K562 (cell line): ENCODE measurements at regions not wholly inside any gene's neighbourhood (a gene's known extent, or its start where the extent isn't known, plus 50 kb on each side); places are given as distances from the start of the nearest gene placed in this dataset.

Experiments
- ATF3 ChIP-seq, 2 experiments: fragments of 450-650 bp in 1 of 2; sonication (generic) in 1 of 2; formaldehyde crosslinking in 1 of 2; IDR thresholded peaks in 1 of 2; conservative IDR thresholded peaks in 1 of 2; 2 replicates each; pipeline versions ENCODE4 v1.6.1 to v1.8.1; 2016 to 2023; ENCODE audit warnings: mild to moderate bottlenecking in 2 of 2, moderate library complexity in 2 of 2, inconsistent platforms in 1 of 2, missing genetic modification reagents in 1 of 2
- ATF7 ChIP-seq: fragments of 450-650 bp; IDR thresholded peaks from 2 replicates; pipeline ENCODE4 v1.7.1; 2014; ENCODE audit warnings: mild to moderate bottlenecking, moderate library complexity
- BHLHE40 ChIP-seq: IDR thresholded peaks from 2 replicates; pipeline ENCODE4 v1.6.1; 2011; ENCODE audit warnings: low read length, improper control_type of control experiment
- CEBPB ChIP-seq: fragments of 450-650 bp; IDR thresholded peaks from 2 replicates; pipeline ENCODE4 v1.6.1; 2016; ENCODE audit warnings: missing genetic modification characterization, missing compliant biosample characterization
- FOXK2 ChIP-seq, 2 experiments: fragments of 450-650 bp; IDR thresholded peaks in 1 of 2; conservative IDR thresholded peaks in 1 of 2; 2 replicates each; pipeline ENCODE4 v1.6.1; 2016; ENCODE audit warnings: low read depth in 2 of 2, mild to moderate bottlenecking in 1 of 2
- JUN ChIP-seq, 2 experiments: sonication (generic) in 1 of 2; formaldehyde crosslinking in 1 of 2; IDR thresholded peaks; 2 replicates each; pipeline versions ENCODE4 v1.6.1 to v1.8.0; 2012 to 2022; ENCODE audit warnings: borderline replicate concordance in 2 of 2, mild to moderate bottlenecking in 2 of 2, improper control_type of control experiment in 1 of 2, low read depth in 1 of 2, low read length in 1 of 2, missing genetic modification reagents in 1 of 2
- L3MBTL2 ChIP-seq: fragments of 450-650 bp; IDR thresholded peaks from 2 replicates; pipeline ENCODE4 v1.6.1; 2016; ENCODE audit warnings: mild to moderate bottlenecking, moderate library complexity
- LEF1 ChIP-seq: fragments of 450-650 bp; IDR thresholded peaks from 2 replicates; pipeline ENCODE4 v1.6.1; 2016; ENCODE audit warnings: mild to moderate bottlenecking
- MEF2D ChIP-seq: conservative IDR thresholded peaks from 2 replicates; pipeline ENCODE4 v1.6.1; 2016; ENCODE audit warnings: low read depth, missing genetic modification characterization, missing compliant biosample characterization
- MIER1 ChIP-seq: fragments of 450-650 bp; IDR thresholded peaks from 2 replicates; pipeline ENCODE4 v1.6.1; 2016; ENCODE audit warnings: antibody characterized with exemption, mild to moderate bottlenecking, low read depth
- MYBL2 ChIP-seq, 2 experiments: fragments of 450-650 bp in 1 of 2; sonication (generic) in 1 of 2; formaldehyde crosslinking in 1 of 2; IDR thresholded peaks; 2 replicates each; pipeline versions ENCODE4 v1.6.1 to v1.8.1; 2017 to 2022; ENCODE audit warnings: borderline replicate concordance in 1 of 2, inconsistent platforms in 1 of 2, low read depth in 1 of 2, mild to moderate bottlenecking in 1 of 2, missing genetic modification reagents in 1 of 2, moderate library complexity in 1 of 2
- POLR2AphosphoS5 ChIP-seq: IDR thresholded peaks from 2 replicates; pipeline ENCODE4 v1.6.1; 2011; ENCODE audit warnings: mild to moderate bottlenecking, low read depth, low read length, moderate library complexity; ENCODE audit not compliant: control insufficient read depth, insufficient read depth
- RCOR1 ChIP-seq, 2 experiments: IDR thresholded peaks; 2 replicates each; pipeline ENCODE4 v1.6.1; 2012; ENCODE audit warnings: low read depth in 2 of 2, low read length in 2 of 2, borderline replicate concordance in 1 of 2, improper control_type of control experiment in 1 of 2
- SMAD4 ChIP-seq: fragments of 250-450 bp; sonication (Bioruptor Pico); conservative IDR thresholded peaks from 2 replicates; pipeline ENCODE4 v1.8.0; 2021; ENCODE audit warnings: inconsistent platforms, mild to moderate bottlenecking, moderate library complexity
- SMARCE1 ChIP-seq: fragments of 450-650 bp; IDR thresholded peaks from 2 replicates; pipeline ENCODE4 v1.7.1; 2016; ENCODE audit warnings: mild to moderate bottlenecking
- ZNF639 ChIP-seq, 2 experiments: fragments of 200-800 bp in 1 of 2; sonication (Bioruptor generic) in 1 of 2; sonication (generic) in 1 of 2; formaldehyde crosslinking in 1 of 2; IDR thresholded peaks in 1 of 2; conservative IDR thresholded peaks in 1 of 2; 2 replicates each; pipeline versions ENCODE4 v1.5.0 to v1.6.1; 2016 to 2020; ENCODE audit warnings: missing compliant biosample characterization in 1 of 2, missing genetic modification characterization in 1 of 2, missing genetic modification reagents in 1 of 2
- ZSCAN32 ChIP-seq: fragments of 450-650 bp; formaldehyde crosslinking; IDR thresholded peaks from 2 replicates; pipeline ENCODE4 v1.4.0; 2020; ENCODE audit warnings: mild to moderate bottlenecking, moderate library complexity
- TF ChIP-seq, protein P1 (sequence below): sonication (generic); formaldehyde crosslinking; IDR thresholded peaks from 2 replicates; pipeline ENCODE4 v1.9.0; 2022; ENCODE audit warnings: mild to moderate bottlenecking, missing genetic modification reagents
- TF ChIP-seq, protein P2 (sequence below): IDR thresholded peaks from 2 replicates; pipeline ENCODE4 v1.6.1; 2014; ENCODE audit warnings: antibody characterized with exemption
- TF ChIP-seq, protein P3 (sequence below): sonication (generic); formaldehyde crosslinking; IDR thresholded peaks from 2 replicates; pipeline ENCODE4 v1.8.0; 2022; ENCODE audit warnings: missing genetic modification reagents, mild to moderate bottlenecking, moderate library complexity, borderline replicate concordance

GRCh38 chr22:47645450-47645914 is 883.0 kb downstream of the TBC1D22A start (continued):
- TF ChIP-seq JUN (IDR thresholded peaks at IDR 0.05; ENCODE audit: borderline replicate concordance, low read depth, low read length) (peak; percentile 90), JUN (CRISPR knock-in tag; IDR thresholded peaks at IDR 0.05; ENCODE audit: borderline replicate concordance) (no peak), MIER1 (no peak), ATF7 (peak; percentile 78; the same call in 1 of the 2 replicates), SMAD4 (CRISPR knock-in tag) (peak; percentile 68), SMARCE1 (peak; percentile 46; the same call in 1 of the 2 replicates), MEF2D (0 out of 2 replicates have a peak, but pooled peaks have one; percentile 54), CEBPB (peak; percentile 57), L3MBTL2 (peak; percentile 82; the same call in 1 of the 2 replicates), ZNF639 (CRISPR knock-in tag; conservative IDR thresholded peaks at IDR 0.05 in 1 of 2, IDR thresholded peaks at IDR 0.05 in 1 of 2) (no peak), LEF1 (peak; percentile 36; the same call in 1 of the 2 replicates), ZSCAN32 (CRISPR knock-in tag) (0 out of 2 replicates have a peak, but pooled peaks have one; percentile 5), ATF3 (IDR thresholded peaks at IDR 0.05) (peak; percentile 98), ATF3 (CRISPR knock-in tag; conservative IDR thresholded peaks at IDR 0.05) (no peak), MYBL2 (IDR thresholded peaks at IDR 0.05; ENCODE audit: low read depth) (no peak), MYBL2 (CRISPR knock-in tag; IDR thresholded peaks at IDR 0.05; ENCODE audit: borderline replicate concordance) (no peak), POLR2AphosphoS5 (no peak), FOXK2 (conservative IDR thresholded peaks at IDR 0.05 in 1 of 2, IDR thresholded peaks at IDR 0.05 in 1 of 2; ENCODE audit: low read depth in 2 of 2) (peak; percentile 21 to 58; a peak in 2 of 4 replicates), BHLHE40 (peak; percentile 36; the same call in 1 of the 2 replicates), RCOR1 (IDR thresholded peaks at IDR 0.05; ENCODE audit: borderline replicate concordance in 1 of 2, low read depth in 2 of 2, low read length in 2 of 2) (peak in 1 of 2 experiments; percentile 59; a peak in 1 of 4 replicates)
- TF ChIP-seq, protein P1, sequence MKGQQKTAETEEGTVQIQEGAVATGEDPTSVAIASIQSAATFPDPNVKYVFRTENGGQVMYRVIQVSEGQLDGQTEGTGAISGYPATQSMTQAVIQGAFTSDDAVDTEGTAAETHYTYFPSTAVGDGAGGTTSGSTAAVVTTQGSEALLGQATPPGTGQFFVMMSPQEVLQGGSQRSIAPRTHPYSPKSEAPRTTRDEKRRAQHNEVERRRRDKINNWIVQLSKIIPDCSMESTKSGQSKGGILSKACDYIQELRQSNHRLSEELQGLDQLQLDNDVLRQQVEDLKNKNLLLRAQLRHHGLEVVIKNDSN (CRISPR knock-in tag), result peak; percentile 78
- TF ChIP-seq, protein P2, sequence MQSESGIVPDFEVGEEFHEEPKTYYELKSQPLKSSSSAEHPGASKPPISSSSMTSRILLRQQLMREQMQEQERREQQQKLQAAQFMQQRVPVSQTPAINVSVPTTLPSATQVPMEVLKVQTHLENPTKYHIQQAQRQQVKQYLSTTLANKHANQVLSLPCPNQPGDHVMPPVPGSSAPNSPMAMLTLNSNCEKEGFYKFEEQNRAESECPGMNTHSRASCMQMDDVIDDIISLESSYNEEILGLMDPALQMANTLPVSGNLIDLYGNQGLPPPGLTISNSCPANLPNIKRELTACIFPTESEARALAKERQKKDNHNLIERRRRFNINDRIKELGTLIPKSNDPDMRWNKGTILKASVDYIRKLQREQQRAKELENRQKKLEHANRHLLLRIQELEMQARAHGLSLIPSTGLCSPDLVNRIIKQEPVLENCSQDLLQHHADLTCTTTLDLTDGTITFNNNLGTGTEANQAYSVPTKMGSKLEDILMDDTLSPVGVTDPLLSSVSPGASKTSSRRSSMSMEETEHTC, result no peak
- TF ChIP-seq, protein P3, sequence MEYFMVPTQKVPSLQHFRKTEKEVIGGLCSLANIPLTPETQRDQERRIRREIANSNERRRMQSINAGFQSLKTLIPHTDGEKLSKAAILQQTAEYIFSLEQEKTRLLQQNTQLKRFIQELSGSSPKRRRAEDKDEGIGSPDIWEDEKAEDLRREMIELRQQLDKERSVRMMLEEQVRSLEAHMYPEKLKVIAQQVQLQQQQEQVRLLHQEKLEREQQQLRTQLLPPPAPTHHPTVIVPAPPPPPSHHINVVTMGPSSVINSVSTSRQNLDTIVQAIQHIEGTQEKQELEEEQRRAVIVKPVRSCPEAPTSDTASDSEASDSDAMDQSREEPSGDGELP (CRISPR knock-in tag), result no peak
